DND-41 (cell line): ENCODE measurements at regions not wholly inside any gene's neighbourhood (a gene's known extent, or its start where the extent isn't known, plus 50 kb on each side); places are given as distances from the start of the nearest gene placed in this dataset.

ENCODE experiments used
- ATAC-seq: fragments of 200-7000 bp; cut with Tn5 transposase; 3 replicates; pipeline ENCODE4 v1.9.1; 2021; ENCODE audit warnings: low read depth; ENCODE audit not compliant: insufficient read depth
- DNase-seq: peaks from one replicate; pipeline ENCODE4 v3.0.0-alpha.2; 2020
- H2AFZ ChIP-seq: 2 replicates; pipeline ENCODE4 v1.6.0; 2012; ENCODE audit warnings: low read depth, low read length
- H3K27ac ChIP-seq: 2 replicates; pipeline ENCODE4 v1.5.1; 2012; ENCODE audit warnings: low read length, inconsistent platforms
- H3K27me3 ChIP-seq: fragments of 200-600 bp; sonication (generic); 2 replicates; pipeline ENCODE4 v1.6.0; 2012; ENCODE audit warnings: low read length, mild to moderate bottlenecking, inconsistent platforms; ENCODE audit not compliant: insufficient read depth, poor library complexity
- H3K36me3 ChIP-seq: 2 replicates; pipeline ENCODE4 v1.5.1; 2012; ENCODE audit warnings: low read length, inconsistent platforms; ENCODE audit not compliant: insufficient read depth
- H3K4me1 ChIP-seq: 2 replicates; pipeline ENCODE4 v1.5.1; 2012; ENCODE audit warnings: mild to moderate bottlenecking, low read length; ENCODE audit not compliant: insufficient read depth
- H3K4me2 ChIP-seq: 2 replicates; pipeline ENCODE4 v1.6.0; 2012; ENCODE audit warnings: mild to moderate bottlenecking, moderate library complexity, low read length, inconsistent platforms; ENCODE audit not compliant: insufficient read depth
- H3K4me3 ChIP-seq, 2 experiments: fragments of 200-600 bp in 1 of 2; shearing (Covaris generic) in 1 of 2; 2 replicates each; pipeline ENCODE4 v1.5.1; 2012 to 2016; ENCODE audit warnings: inconsistent platforms in 2 of 2, low read length in 2 of 2, mild to moderate bottlenecking in 2 of 2, low read depth in 1 of 2, moderate library complexity in 1 of 2
- H3K79me2 ChIP-seq: 2 replicates; pipeline ENCODE4 v1.6.0; 2012; ENCODE audit warnings: low read length, inconsistent platforms; ENCODE audit not compliant: insufficient read depth
- H3K9ac ChIP-seq: 2 replicates; pipeline ENCODE4 v1.6.0; 2012; ENCODE audit warnings: low read depth, mild to moderate bottlenecking, inconsistent platforms, low read length, moderate library complexity
- H3K9me3 ChIP-seq: 2 replicates; pipeline ENCODE4 v1.5.1; 2012; ENCODE audit warnings: low read length, moderate library complexity, mild to moderate bottlenecking, inconsistent platforms; ENCODE audit not compliant: insufficient read depth, severe bottlenecking
- H4K20me1 ChIP-seq: 2 replicates; pipeline ENCODE4 v1.6.0; 2012; ENCODE audit warnings: low read length; ENCODE audit not compliant: insufficient read depth
- CTCF ChIP-seq: IDR thresholded peaks from 2 replicates; pipeline ENCODE4 v1.5.1; 2012; ENCODE audit warnings: borderline replicate concordance, low read length, moderate library complexity, mild to moderate bottlenecking; ENCODE audit not compliant: poor library complexity, severe bottlenecking; ENCODE audit errors: extremely low read depth
- EZH2 ChIP-seq: IDR thresholded peaks from 3 replicates; pipeline ENCODE4 v1.6.1; 2012; ENCODE audit warnings: borderline replicate concordance, low read depth, mild to moderate bottlenecking, moderate library complexity, low read length, inconsistent platforms; ENCODE audit not compliant: severe bottlenecking

GRCh38 chr9:71483436-71483835, 284.9 kb downstream of the CEMIP2 start:
- Histone ChIP-seq H3K9ac (no peak overlapping the region), H4K20me1 (no peaks in the 10 kb centered on the region), H3K79me2 (no peaks in the 10 kb centered on the region), H2AFZ (no peak overlapping the region), H3K4me3 (no peak overlapping the region), H3K27me3 (no peaks in the 10 kb centered on the region), H3K4me2 (no peak overlapping the region), H3K36me3 (no peaks in the 10 kb centered on the region), H3K27ac (no peak overlapping the region), H3K9me3 (no peaks in the 10 kb centered on the region), H3K4me1 (no peaks in the 10 kb centered on the region)
- ATAC-seq (no peak), DNase-seq (no peak)
- no peak for TF ChIP-seq EZH2
- no peak for TF ChIP-seq CTCF

DNA sequence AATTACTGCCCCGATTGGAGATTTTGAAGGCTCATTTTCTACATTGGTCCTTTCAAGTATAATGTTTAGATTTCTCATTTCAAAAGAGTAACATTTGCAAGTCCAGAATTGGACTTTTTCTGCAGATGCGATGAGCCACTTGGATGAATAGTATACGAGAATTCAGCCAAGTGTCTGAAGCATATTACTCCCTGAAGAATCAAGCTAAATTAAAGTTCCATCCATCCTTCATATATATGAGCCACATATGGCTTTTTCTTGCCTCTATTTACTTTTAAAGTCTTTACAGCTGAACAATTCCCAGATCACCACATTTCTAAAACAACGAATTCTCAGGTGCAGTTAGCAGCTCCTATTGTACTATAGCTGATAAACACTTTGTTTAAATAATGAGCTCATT, 288.7 kb downstream of the CEMIP2 start:
- no peaks in the 10 kb centered on the region for H3K27me3 ChIP-seq
- no peak for ATAC-seq
- TF ChIP-seq EZH2 (no peak), CTCF (no peak)

DNA sequence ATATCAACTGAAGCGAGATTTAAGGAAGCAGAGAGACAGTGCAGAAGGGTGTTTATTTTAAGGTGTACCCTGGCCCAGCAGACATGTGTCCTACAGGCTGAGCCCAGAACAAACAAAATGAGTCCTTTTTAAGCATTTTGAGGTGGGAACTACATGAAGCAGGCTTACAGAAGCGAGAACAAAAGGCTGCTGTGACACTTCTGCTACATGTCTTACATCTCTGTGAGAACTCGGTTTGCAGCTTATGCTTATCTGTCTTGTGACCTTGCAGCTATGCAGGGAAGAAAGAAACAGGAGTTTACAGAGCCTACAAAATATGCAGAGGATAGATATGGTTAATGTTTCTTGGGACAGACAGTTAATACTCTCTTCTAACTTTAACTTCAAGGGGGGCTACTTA, 295.9 kb downstream of the CEMIP2 start:
- no peaks in the 10 kb centered on the region for H3K79me2 ChIP-seq
- no peak overlapping the region for H3K9ac ChIP-seq
- no peak overlapping the region for H3K27ac ChIP-seq
- H3K9me3 ChIP-seq: no peaks in the 10 kb centered on the region
- no peaks in the 10 kb centered on the region for H4K20me1 ChIP-seq
- DNase-seq: no peak
- no peaks in the 10 kb centered on the region for H3K36me3 ChIP-seq
- H3K4me2 ChIP-seq: no peak overlapping the region
- no peak overlapping the region for H3K4me3 ChIP-seq
- no peak for ATAC-seq
- H3K27me3 ChIP-seq: no peaks in the 10 kb centered on the region
- TF ChIP-seq EZH2 (no peak), CTCF (no peak)
- H2AFZ ChIP-seq: no peak overlapping the region
- no peaks in the 10 kb centered on the region for H3K4me1 ChIP-seq

More for the DNA sequence above, 288.7 kb downstream of the CEMIP2 start:
- Histone ChIP-seq H3K27ac (no peak overlapping the region), H3K4me3 (no peak overlapping the region), H3K79me2 (no peaks in the 10 kb centered on the region), H2AFZ (no peak overlapping the region), H3K9ac (no peak overlapping the region), H3K9me3 (no peaks in the 10 kb centered on the region), H3K4me2 (no peak overlapping the region), H3K4me1 (no peaks in the 10 kb centered on the region), H3K36me3 (no peaks in the 10 kb centered on the region), H4K20me1 (no peaks in the 10 kb centered on the region)
- no peak for DNase-seq

- DNase-seq: no peak
- no peaks in the 10 kb centered on the region for H3K9me3 ChIP-seq
- H3K27me3 ChIP-seq: no peaks in the 10 kb centered on the region
- H3K79me2 ChIP-seq: no peaks in the 10 kb centered on the region
- no peak overlapping the region for H3K9ac ChIP-seq
- no peaks in the 10 kb centered on the region for H3K4me1 ChIP-seq
- no peak overlapping the region for H3K4me3 ChIP-seq
- ATAC-seq: no peak
- no peak overlapping the region for H3K4me2 ChIP-seq
- no peaks in the 10 kb centered on the region for H3K36me3 ChIP-seq
- no peak for TF ChIP-seq EZH2
- TF ChIP-seq CTCF: no peak
- H3K27ac ChIP-seq: no peak overlapping the region
- H2AFZ ChIP-seq: no peak overlapping the region
- H4K20me1 ChIP-seq: no peaks in the 10 kb centered on the region
Measured at GRCh38 chr9:71465392-71465791, 302.9 kb downstream of the CEMIP2 start.
